Lung microvascular endothelial cell (primary cell): ENCODE measurements at regions not wholly inside any gene's neighbourhood (a gene's known extent, or its start where the extent isn't known, plus 50 kb on each side); places are given as distances from the start of the nearest gene placed in this dataset.

Experiments
- DNase-seq, 2 donors: peaks; one replicate each; pipeline versions ENCODE4 v3.0.0 to v3.0.0-alpha.2; 2010; ENCODE audit warnings: low read depth in 2 of 2

GRCh38 chr4:112889619-112890527 is 159.6 kb upstream of the ANK2 start:
- no peak for DNase-seq

- no peak for DNase-seq
Measured at GRCh38 chr4:112894480-112894879, 155.0 kb upstream of the ANK2 start.

GRCh38 chr4:112894951-112895350 is 154.5 kb upstream of the ANK2 start:
- no peak for DNase-seq

DNA sequence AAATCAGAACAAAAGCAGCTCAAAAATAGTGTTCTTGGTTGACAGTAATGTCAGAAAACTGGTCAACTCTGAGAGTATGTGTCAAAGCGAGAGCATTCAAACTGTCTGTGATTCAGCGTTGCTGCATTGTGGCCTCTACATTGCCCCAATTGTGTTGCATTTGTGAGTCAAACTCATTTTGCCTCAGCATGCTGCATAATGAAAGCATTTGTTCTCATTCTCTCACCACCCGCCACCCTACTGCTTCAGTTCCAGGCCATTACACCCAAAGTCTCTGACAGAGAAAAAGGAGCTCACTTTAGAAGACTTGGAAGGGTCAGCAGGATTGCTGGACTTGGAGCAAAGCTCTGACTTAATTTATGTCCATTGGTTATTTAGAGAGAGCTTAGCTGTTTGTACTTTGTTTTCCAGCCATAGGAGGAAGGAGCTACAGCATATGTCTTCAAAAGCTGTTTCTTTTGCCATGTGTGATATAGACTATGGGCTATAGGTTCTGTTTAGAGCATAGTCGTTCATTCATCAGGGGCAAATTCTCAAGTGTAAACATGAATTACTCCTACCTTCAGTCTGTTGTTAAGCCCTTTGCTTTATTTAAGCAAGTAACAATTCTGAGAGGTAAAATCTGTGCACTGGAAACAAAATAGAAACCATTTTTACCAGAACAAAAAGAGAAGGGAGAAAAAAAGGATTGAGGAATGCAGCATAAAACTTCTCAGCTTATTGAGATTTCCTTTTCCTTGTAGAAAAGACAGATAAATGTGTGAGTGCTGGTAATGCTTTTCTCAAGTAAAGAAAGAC is 153.4 kb upstream of the ANK2 start:
- DNase-seq = no peak

GRCh38 chr4:112896609-112897190 is 152.8 kb upstream of the ANK2 start:
- no peak for DNase-seq

GRCh38 chr4:112897543-112897942 is 151.9 kb upstream of the ANK2 start:
- peak in 1 of 2 donors; percentile 20 for DNase-seq

- no peak for DNase-seq
Measured at GRCh38 chr4:112898357-112899141, 150.9 kb upstream of the ANK2 start.

DNA sequence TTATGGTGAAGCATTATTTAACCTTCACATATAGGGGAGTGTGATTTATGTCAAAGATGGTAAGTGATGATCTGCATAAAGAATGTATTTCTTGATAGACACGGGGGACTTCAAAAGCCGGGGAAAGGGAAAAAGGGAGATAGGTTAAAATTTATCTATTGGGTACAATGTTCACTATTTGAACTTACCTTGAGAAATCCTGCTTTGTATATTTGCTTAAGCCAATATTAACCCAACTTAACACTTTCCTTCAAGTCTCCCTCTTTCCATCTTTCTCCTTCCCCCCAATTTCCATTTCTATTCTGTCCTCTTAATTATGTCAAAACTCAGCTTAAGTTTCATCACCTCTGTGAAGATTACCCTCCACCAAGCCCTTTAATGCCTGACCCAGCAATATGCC is 149.0 kb upstream of the ANK2 start:
- no peak for DNase-seq

DNA sequence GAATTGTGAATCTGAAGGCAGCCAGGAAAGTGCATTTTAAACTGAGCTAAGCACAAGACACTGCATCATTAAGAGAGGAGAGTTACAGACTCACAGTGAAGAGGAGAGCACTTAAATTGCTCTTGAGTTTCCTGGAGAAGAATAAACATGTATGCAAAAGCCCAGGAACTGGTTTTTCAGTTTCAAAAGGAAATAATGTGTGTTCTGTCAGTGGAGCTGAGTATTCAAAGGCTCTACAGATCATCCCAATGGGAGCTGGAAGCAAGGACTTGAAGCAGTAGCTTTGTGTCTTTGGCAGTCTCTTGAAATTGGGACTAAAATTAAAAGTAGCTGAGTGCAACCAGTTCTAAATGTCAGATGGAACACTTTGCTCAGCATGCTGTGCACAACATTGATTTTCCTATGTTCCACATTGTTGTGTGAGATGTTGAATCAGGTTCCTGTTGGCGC is 147.5 kb upstream of the ANK2 start:
- no peak for DNase-seq

GRCh38 chr4:112905728-112906127 is 143.7 kb upstream of the ANK2 start:
- no peak for DNase-seq

GRCh38 chr4:112908511-112908910 is 140.9 kb upstream of the ANK2 start:
- peak in 1 of 2 donors; percentile 4 for DNase-seq

DNA sequence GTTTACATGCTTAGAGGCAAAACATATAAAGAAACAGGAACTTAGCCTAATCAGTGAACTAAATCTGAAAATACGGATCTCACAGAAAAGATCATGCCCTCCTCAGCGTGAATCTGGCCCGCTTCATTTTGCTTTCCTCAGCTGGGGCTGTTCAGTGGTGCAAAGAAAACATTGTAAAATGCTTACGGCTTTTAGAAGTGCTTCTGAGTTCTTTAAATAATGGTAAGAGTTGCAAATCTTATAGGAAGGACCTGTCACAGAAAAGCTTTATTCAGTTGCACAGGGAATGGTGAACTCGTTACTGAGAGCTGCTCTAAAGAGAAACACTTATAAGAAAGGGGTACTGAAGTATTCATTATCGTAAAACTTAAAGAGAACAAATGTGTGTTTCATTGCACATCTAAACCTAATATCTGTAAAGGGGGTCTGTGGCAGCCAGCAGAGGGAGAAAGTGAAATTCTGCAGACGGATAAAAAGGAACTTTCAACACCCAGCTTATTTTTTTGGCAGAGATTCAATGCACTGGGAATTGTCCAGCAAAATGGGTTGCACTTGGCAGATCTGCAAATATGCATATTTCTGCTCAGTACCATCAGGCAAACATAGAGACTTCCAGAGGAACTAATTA is 139.2 kb upstream of the ANK2 start:
- peak in 1 of 2 donors; percentile 39 for DNase-seq

DNA sequence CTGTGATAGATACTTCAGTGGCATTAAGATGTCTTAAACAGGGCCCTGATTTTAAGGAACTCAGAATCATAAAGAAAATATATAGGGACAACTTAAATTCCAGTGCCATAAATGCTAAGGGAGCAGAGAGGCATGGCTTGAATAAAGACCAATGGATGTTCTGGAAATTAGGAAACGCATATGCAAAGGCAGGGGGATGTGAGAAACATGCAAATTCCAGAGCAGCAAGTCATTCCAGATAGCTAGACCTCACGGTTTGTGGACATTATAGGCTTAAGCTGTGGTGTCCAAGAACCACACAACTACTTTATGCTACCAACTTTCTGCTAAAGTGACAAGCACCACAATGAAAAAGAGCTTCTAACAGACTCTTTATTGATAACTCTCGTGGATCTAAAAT is 132.6 kb upstream of the ANK2 start:
- no peak for DNase-seq

GRCh38 chr4:112923516-112923915 is 125.9 kb upstream of the ANK2 start:
- no peak for DNase-seq

DNA sequence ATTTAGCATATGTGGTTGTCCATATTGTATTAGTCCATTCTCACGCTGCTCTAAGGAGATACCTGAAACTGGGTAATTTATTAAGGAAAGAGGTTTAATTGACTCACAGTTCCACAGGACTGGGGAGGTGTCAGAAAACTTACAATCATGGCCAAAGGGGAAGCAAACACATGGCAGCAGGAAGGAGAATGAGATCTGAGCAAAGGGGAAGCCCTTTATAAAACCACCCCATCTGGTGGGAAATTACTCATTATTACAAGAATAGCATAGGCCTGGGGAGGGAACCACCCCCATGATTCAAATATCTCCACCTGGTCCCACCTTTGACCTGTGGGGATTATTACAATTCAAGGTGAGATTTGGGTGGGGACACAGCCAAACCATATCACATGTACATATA is 122.6 kb upstream of the ANK2 start:
- no peak for DNase-seq

GRCh38 chr4:112927544-112927943 is 121.9 kb upstream of the ANK2 start:
- DNase-seq = no peak

- DNase-seq = no peak
Measured at GRCh38 chr4:112931001-112931400, 118.5 kb upstream of the ANK2 start.

DNA sequence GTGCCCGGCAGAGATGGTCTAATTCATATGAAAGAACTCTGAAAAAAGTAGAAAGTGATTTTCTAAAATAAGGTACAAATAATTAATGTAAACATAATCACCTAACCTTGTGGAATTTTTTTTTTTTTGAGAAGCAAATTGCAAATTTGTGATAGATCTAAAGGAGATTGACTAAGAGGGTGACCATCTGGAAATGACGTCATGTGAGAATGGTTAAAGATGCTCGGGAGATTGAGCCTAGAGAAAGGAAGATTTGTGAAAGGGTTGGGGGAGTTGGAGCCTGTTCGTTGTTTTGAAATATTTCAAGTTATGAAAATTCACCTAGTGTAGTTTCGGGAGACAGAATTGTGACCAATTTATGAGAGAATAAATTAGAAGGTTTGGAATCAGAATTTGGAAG is 115.7 kb upstream of the ANK2 start:
- no peak for DNase-seq

DNA sequence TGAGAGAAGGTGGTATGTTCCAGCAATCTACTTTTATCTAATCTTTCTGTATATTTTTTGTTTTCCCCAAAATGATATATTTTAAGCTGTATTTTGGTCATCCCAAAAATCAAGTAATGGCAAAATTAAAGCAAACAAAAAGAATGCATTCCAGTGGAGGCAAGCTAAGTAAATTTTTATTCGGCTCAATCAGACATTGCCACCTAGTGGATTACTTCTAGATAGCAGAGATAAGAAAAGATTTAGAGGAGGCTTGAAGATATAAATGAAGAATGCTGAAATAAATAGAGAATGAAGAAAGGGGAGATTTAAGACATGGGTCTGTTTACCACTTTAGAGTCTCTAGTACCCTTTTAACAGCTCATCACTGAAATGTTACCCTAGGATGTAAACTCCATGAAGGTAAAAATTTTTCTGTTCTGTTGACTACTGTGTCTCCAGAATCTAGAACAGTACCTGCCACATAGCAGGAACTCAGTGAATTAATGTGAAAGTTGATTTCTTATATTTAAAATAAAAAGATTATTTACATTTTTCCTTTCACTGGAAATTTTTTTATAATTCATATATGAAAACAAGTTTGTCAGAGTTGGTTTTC is 110.9 kb upstream of the ANK2 start:
- DNase-seq = peak; percentile 37 to 38

GRCh38 chr4:112939901-112940300 is 109.6 kb upstream of the ANK2 start:
- no peak for DNase-seq

DNA sequence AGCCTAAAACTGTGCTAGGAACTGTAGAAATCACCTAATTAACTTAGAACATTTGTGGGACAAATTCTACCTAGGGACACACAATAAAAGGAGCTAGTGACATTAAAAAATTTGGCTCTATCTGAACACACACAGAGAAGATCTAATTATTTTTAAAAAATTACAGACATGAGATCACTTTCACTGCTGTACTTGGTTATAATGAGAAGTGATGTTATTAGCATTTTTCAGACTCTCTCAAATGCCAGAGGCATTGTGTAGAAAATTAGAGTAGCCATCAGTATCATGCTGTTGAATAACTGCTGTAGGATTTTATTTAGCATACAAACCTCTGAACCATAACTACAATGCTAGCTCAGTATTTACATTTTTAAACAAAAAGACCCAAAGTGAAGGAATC is 109.1 kb upstream of the ANK2 start:
- no peak for DNase-seq
